ENCODE measurements at regions not wholly inside any gene's neighbourhood (a gene's known extent, or its start where the extent isn't known, plus 50 kb on each side); places are given as distances from the start of the nearest gene placed in this dataset.
"Not testable (repeated sequence)": the region's sequence is repeated elsewhere in the genome, so short reads cannot be mapped to it uniquely, and the experiment has no call there.

- not testable (repeated sequence) for H3K36me3 ChIP-seq (ENCODE audit: insufficient read depth, low read length); H3F3A ChIP-seq (ENCODE audit: insufficient read depth, low read length, poor library complexity, severe bottlenecking); H3K27ac ChIP-seq (ENCODE audit: low read length); H3K79me2 ChIP-seq (replicated peaks; ENCODE audit: insufficient read depth, low read length); H3K9me3 ChIP-seq (ENCODE audit: low read length); H3K9me2 ChIP-seq (ENCODE audit: insufficient read depth, low read length); H3K27me3 ChIP-seq (ENCODE audit: insufficient read depth, low read depth, low read length); H4K20me1 ChIP-seq (ENCODE audit: insufficient read depth); H3K4me2 ChIP-seq (ENCODE audit: low read length); H2AFZ ChIP-seq (ENCODE audit: low read depth, low read length); H3K9ac ChIP-seq (ENCODE audit: low read length); H3K4me3 ChIP-seq (ENCODE audit: low read length)
- TF ChIP-seq EP300 (conservative IDR thresholded peaks at IDR 0.05; ENCODE audit: poor library complexity, severe bottlenecking) = peak; percentile 26
Observed at GRCh38 chr13:30525212-30525611, 59.5 kb upstream of the HMGB1 start.

- no peaks in the 10 kb centered on the region for H3K27me3 ChIP-seq (ENCODE audit: insufficient read depth, low read depth, low read length)
- TF ChIP-seq RAD21 (conservative IDR thresholded peaks at IDR 0.05) (no peak), EZH2 (IDR thresholded peaks at IDR 0.05; ENCODE audit: borderline replicate concordance, insufficient read depth, low read length, poor library complexity, severe bottlenecking) (no peak), CTCF (IDR thresholded peaks at IDR 0.05; ENCODE audit: poor library complexity, severe bottlenecking) (no peak), SMC3 (conservative IDR thresholded peaks at IDR 0.05; ENCODE audit: poor library complexity) (no peak), EP300 (conservative IDR thresholded peaks at IDR 0.05; ENCODE audit: poor library complexity, severe bottlenecking) (no peak), TAF1 (IDR thresholded peaks at IDR 0.05; ENCODE audit: low read depth) (no peak), MXI1 (conservative IDR thresholded peaks at IDR 0.05; ENCODE audit: poor library complexity, severe bottlenecking) (no peak), POLR2AphosphoS5 (IDR thresholded peaks at IDR 0.05) (no peak)
- TF ChIP-seq, protein P1, sequence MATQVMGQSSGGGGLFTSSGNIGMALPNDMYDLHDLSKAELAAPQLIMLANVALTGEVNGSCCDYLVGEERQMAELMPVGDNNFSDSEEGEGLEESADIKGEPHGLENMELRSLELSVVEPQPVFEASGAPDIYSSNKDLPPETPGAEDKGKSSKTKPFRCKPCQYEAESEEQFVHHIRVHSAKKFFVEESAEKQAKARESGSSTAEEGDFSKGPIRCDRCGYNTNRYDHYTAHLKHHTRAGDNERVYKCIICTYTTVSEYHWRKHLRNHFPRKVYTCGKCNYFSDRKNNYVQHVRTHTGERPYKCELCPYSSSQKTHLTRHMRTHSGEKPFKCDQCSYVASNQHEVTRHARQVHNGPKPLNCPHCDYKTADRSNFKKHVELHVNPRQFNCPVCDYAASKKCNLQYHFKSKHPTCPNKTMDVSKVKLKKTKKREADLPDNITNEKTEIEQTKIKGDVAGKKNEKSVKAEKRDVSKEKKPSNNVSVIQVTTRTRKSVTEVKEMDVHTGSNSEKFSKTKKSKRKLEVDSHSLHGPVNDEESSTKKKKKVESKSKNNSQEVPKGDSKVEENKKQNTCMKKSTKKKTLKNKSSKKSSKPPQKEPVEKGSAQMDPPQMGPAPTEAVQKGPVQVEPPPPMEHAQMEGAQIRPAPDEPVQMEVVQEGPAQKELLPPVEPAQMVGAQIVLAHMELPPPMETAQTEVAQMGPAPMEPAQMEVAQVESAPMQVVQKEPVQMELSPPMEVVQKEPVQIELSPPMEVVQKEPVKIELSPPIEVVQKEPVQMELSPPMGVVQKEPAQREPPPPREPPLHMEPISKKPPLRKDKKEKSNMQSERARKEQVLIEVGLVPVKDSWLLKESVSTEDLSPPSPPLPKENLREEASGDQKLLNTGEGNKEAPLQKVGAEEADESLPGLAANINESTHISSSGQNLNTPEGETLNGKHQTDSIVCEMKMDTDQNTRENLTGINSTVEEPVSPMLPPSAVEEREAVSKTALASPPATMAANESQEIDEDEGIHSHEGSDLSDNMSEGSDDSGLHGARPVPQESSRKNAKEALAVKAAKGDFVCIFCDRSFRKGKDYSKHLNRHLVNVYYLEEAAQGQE (IDR thresholded peaks at IDR 0.05; ENCODE audit: borderline replicate concordance) = no peak
- H3K4me2 ChIP-seq (ENCODE audit: low read length) = no peak overlapping the region
- no peaks in the 10 kb centered on the region for H4K20me1 ChIP-seq (ENCODE audit: insufficient read depth)
- H3K79me2 ChIP-seq (replicated peaks; ENCODE audit: insufficient read depth, low read length) = no peaks in the 10 kb centered on the region
- H3F3A ChIP-seq (ENCODE audit: insufficient read depth, low read length, poor library complexity, severe bottlenecking) = no peaks in the 10 kb centered on the region
- H3K36me3 ChIP-seq (ENCODE audit: insufficient read depth, low read length) = no peaks in the 10 kb centered on the region
- H3K4me3 ChIP-seq (ENCODE audit: low read length) = no peak overlapping the region
- H3K9me3 ChIP-seq (ENCODE audit: low read length) = no peaks in the 10 kb centered on the region
- no peak overlapping the region for H3K9ac ChIP-seq (ENCODE audit: low read length)
- H3K9me2 ChIP-seq (ENCODE audit: insufficient read depth, low read length) = no peaks in the 10 kb centered on the region
- H2AFZ ChIP-seq (ENCODE audit: low read depth, low read length) = no peak overlapping the region
- H3K27ac ChIP-seq (ENCODE audit: low read length) = no peak overlapping the region
Observed at GRCh38 chr13:30526612-30527495, 61.1 kb upstream of the HMGB1 start.
